ENCODE measurements at regions not wholly inside any gene's neighbourhood (a gene's known extent, or its start where the extent isn't known, plus 50 kb on each side); places are given as distances from the start of the nearest gene placed in this dataset.

DNA sequence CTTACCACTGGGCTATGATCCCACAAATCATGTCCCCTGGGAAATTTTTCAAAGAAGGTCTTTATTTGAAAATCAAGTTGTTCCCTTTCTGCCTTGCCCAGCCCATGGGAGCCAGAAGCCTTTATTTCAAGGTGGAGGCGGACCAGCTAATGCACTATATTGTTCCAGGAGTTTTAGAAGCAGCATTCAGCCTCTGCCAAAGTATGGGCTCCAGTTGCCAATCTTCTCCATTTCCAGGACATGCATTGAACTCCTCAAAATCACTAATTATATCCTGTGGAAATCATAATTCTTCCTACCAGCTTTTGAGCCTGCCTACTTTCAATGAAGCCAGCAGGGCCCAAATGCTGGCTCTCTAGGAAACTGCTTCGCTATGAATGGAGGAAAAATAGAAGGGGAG lies 195.8 kb downstream of the RAD51AP2 start:
- no peaks in the 10 kb centered on the region for H3K9me3 ChIP-seq (ENCODE audit: control insufficient read depth, low read depth, low read length)
- H3K4me3 ChIP-seq (ENCODE audit: control insufficient read depth in 2 of 3, extremely low read depth in 1 of 3, insufficient read depth in 2 of 3, low read depth in 1 of 3, low read length in 3 of 3): no peak overlapping the region
- H4K20me1 ChIP-seq (ENCODE audit: control insufficient read depth, extremely low read depth, insufficient read depth, low read length): no peaks in the 10 kb centered on the region
- no peak overlapping the region for H2AFZ ChIP-seq (ENCODE audit: control insufficient read depth, low read length)
- no peaks in the 10 kb centered on the region for H3K4me1 ChIP-seq (ENCODE audit: control insufficient read depth, extremely low read depth, insufficient read depth, low read length)
- no peak for TF ChIP-seq EZH2 (IDR thresholded peaks at IDR 0.05; ENCODE audit: low read length)
- TF ChIP-seq, protein P1, sequence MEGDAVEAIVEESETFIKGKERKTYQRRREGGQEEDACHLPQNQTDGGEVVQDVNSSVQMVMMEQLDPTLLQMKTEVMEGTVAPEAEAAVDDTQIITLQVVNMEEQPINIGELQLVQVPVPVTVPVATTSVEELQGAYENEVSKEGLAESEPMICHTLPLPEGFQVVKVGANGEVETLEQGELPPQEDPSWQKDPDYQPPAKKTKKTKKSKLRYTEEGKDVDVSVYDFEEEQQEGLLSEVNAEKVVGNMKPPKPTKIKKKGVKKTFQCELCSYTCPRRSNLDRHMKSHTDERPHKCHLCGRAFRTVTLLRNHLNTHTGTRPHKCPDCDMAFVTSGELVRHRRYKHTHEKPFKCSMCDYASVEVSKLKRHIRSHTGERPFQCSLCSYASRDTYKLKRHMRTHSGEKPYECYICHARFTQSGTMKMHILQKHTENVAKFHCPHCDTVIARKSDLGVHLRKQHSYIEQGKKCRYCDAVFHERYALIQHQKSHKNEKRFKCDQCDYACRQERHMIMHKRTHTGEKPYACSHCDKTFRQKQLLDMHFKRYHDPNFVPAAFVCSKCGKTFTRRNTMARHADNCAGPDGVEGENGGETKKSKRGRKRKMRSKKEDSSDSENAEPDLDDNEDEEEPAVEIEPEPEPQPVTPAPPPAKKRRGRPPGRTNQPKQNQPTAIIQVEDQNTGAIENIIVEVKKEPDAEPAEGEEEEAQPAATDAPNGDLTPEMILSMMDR (optimal IDR thresholded peaks at IDR 0.05 in 1 of 3, IDR thresholded peaks at IDR 0.05 in 1 of 3, conservative IDR thresholded peaks at IDR 0.05 in 1 of 3; ENCODE audit: extremely low read depth in 1 of 3, insufficient read depth in 2 of 3, low read length in 3 of 3): no peak
- dilution Hi-C loops (cut with MboI; ENCODE audit: extremely low pct_ligation_motif_present, low sequenced_read_pairs): no loop called here
- DNase-seq (ENCODE audit: low read depth, low spot score) (no peak), FAIRE-seq (no peak)
- H3K36me3 ChIP-seq (ENCODE audit: control insufficient read depth in 2 of 2, extremely low read depth in 1 of 2, insufficient read depth in 2 of 2, low read length in 2 of 2): no peaks in the 10 kb centered on the region
- no peaks in the 10 kb centered on the region for H3K9me1 ChIP-seq (ENCODE audit: control insufficient read depth, extremely low read depth, insufficient read depth, low read length)
- H3K27me3 ChIP-seq (ENCODE audit: control insufficient read depth, extremely low read depth, insufficient read depth, low read length): no peaks in the 10 kb centered on the region
- H3K4me2 ChIP-seq (ENCODE audit: control insufficient read depth, extremely low read depth, insufficient read depth, low read depth, low read length): no peak overlapping the region
- no peak overlapping the region for H3K9ac ChIP-seq (ENCODE audit: control insufficient read depth, extremely low read depth, insufficient read depth, low read length)
- no peak overlapping the region for H3K27ac ChIP-seq (ENCODE audit: control insufficient read depth, insufficient read depth, low read length)
- H3K79me2 ChIP-seq (ENCODE audit: control insufficient read depth, insufficient read depth, low read length): no peaks in the 10 kb centered on the region

- no peak overlapping the region for H3K4me2 ChIP-seq (ENCODE audit: control insufficient read depth, extremely low read depth, insufficient read depth, low read depth, low read length)
- FAIRE-seq: no peak
- H3K9me1 ChIP-seq (ENCODE audit: control insufficient read depth, extremely low read depth, insufficient read depth, low read length): no peaks in the 10 kb centered on the region
- no peak overlapping the region for H2AFZ ChIP-seq (ENCODE audit: control insufficient read depth, low read length)
- TF ChIP-seq EZH2 (IDR thresholded peaks at IDR 0.05; ENCODE audit: low read length): no peak
- TF ChIP-seq, protein P1 (optimal IDR thresholded peaks at IDR 0.05 in 1 of 3, IDR thresholded peaks at IDR 0.05 in 1 of 3, conservative IDR thresholded peaks at IDR 0.05 in 1 of 3; ENCODE audit: extremely low read depth in 1 of 3, insufficient read depth in 2 of 3, low read length in 3 of 3): no peak
- H3K36me3 ChIP-seq (ENCODE audit: control insufficient read depth in 2 of 2, extremely low read depth in 1 of 2, insufficient read depth in 2 of 2, low read length in 2 of 2): no peaks in the 10 kb centered on the region
- no peaks in the 10 kb centered on the region for H3K4me1 ChIP-seq (ENCODE audit: control insufficient read depth, extremely low read depth, insufficient read depth, low read length)
- no peaks in the 10 kb centered on the region for H3K79me2 ChIP-seq (ENCODE audit: control insufficient read depth, insufficient read depth, low read length)
- dilution Hi-C loops (cut with MboI; ENCODE audit: extremely low pct_ligation_motif_present, low sequenced_read_pairs): no loop called here
- no peak overlapping the region for H3K9ac ChIP-seq (ENCODE audit: control insufficient read depth, extremely low read depth, insufficient read depth, low read length)
- H4K20me1 ChIP-seq (ENCODE audit: control insufficient read depth, extremely low read depth, insufficient read depth, low read length): no peaks in the 10 kb centered on the region
- no peak for DNase-seq (ENCODE audit: low read depth, low spot score)
- H3K4me3 ChIP-seq (ENCODE audit: control insufficient read depth in 2 of 3, extremely low read depth in 1 of 3, insufficient read depth in 2 of 3, low read depth in 1 of 3, low read length in 3 of 3): no peak overlapping the region
- H3K27me3 ChIP-seq (ENCODE audit: control insufficient read depth, extremely low read depth, insufficient read depth, low read length): no peaks in the 10 kb centered on the region
- no peaks in the 10 kb centered on the region for H3K9me3 ChIP-seq (ENCODE audit: control insufficient read depth, low read depth, low read length)
- no peak overlapping the region for H3K27ac ChIP-seq (ENCODE audit: control insufficient read depth, insufficient read depth, low read length)
Measured at GRCh38 chr2:17319090-17319489, 199.2 kb downstream of the RAD51AP2 start.
